Limb (tissue), 2 donors: ENCODE measurements at regions not wholly inside any gene's neighbourhood (a gene's known extent, or its start where the extent isn't known, plus 50 kb on each side); places are given as distances from the start of the nearest gene placed in this dataset.

Experiments
- DNase-seq, 2 donors: peaks; one replicate each; pipeline ENCODE4 v3.0.0-alpha.2; 2016; ENCODE audit errors: extremely low spot score in 2 of 2

DNA sequence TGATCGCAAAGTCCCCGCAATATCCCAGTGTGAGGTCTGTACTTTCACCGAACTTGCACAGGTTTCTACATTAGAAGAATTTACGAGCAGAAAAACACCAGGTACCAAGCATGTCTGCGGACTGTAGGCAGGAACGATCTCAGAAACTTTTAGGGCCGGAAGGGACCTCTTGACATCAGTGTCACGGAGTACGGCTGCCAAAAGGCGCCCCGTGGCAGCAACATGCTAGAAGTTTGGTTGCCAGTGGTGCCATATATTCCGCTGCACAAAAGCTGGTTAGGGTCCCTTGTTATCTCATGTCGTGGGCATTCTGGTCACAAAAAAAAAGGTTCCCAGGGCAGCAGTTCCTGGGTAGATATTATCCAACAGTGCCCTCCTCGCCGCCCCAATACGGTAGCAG is 61.0 kb upstream of the DCAF8L1 start:
- no peak for DNase-seq

DNA sequence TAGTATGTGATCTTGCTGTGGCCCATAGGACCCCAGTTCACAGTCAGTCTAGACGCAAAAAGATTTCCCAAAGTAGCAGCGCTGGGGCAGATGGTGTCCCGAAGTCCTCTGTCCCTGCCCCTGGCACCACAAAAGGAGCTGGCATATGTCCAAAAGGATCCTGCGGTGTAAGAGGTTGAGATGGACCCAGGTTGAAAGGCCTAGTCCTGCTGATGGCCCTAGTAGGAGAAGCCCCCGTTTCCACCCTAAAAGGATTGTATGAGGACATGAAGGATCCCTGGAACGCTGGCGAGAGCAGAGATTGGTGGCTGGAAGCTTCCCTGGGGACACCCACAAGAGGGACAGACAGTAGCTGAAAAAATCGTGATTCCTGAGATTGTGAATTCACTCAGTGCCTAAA is 58.0 kb upstream of the DCAF8L1 start:
- DNase-seq: no peak
